Ramos (cell line): ENCODE measurements at regions not wholly inside any gene's neighbourhood (a gene's known extent, or its start where the extent isn't known, plus 50 kb on each side); places are given as distances from the start of the nearest gene placed in this dataset.

ENCODE experiments used
- in situ Hi-C: fragments of 300-500 bp; cut with MboI; formaldehyde crosslinking; loops from one replicate; pipeline ENCODE4 v1.14.3; 2022; ENCODE audit warnings: low sequenced_read_pairs; ENCODE audit not compliant: unreplicated experiment

DNA sequence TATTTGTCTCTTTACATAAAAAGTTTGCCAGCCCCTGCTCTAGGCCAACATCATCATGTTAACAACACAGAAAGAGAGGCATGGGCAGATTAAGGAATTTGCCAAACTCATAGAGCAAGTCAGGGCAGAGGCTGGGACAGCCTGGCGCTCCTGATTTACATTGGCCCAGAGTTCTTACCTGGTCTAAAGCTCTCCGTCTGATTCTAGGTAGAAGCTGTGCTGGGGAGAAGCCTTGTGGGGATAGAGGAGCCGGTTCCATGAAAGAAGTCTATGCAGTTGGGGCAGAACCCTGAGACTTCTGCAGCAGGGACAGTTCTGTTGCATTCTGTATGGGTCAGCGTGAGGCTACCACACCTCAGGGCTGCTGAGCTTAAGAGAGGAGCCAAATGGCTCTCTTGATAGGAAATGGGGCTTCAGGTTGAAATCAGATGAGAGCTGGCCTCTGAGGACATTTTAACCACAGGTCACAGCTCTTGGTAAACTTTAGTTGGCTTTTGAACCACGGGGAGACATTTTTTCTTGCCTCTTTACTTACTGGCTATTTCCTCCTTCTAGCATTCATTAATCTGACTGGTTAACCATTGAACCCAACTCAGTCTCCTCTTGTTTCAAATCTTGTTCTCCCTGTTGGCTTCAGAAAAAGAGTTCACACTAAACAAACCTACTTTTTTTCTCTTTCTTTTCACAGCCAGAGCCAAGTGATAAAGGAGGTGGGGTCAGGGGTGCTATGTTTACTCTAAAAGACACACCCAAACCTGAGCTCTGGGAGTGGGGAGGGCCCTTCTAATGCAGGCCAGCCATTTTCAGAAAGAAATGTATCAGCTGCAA, 250.7 kb downstream of the OPA1 start:
- in situ Hi-C loops: no loop called here

DNA sequence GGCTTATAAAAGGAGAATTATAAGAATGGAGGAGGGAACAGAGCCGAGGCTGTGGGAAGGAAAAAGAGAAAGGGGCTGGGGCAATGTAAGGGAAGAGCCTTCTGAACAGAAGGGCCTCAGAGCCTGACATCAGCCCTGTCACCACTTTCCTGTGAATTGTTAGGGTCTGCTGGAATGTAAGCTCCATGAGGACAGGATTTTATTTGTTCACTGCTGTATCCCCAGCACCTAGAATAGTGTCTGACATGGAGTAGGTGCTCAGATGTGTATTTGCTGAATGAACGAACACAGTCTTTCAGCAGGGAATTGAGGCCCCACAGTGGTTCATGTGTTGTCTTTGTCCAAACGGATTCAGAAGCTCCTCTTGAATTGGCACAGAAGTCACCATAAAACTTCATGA, 251.5 kb downstream of the OPA1 start:
- in situ Hi-C loops: no loop called here

- in situ Hi-C loops: no loop called here
Observed at GRCh38 chr3:193845144-193845543, 252.1 kb downstream of the OPA1 start.

DNA sequence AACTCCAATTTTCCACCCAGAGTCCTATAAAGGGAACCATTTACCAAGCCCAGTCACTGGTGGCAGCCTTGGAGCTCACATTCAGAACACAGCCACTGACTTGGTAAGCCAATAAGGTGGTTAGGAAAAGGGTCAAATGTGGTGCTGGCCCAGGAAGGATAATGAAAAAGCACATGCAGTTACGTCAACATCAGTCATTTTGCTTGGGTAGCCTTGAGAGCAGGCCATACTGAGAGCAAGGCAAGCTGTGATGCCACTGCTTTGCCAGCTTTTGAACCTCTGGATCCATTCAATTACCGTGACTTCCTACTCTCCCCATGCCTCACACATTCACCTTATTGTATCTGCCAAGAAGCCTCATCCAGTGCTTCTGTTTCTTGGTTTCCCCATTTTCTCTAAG, 253.6 kb downstream of the OPA1 start:
- in situ Hi-C loops: no loop called here

- in situ Hi-C loops: no loop called here
Observed at GRCh38 chr3:193847402-193847801, 254.4 kb downstream of the OPA1 start.

DNA sequence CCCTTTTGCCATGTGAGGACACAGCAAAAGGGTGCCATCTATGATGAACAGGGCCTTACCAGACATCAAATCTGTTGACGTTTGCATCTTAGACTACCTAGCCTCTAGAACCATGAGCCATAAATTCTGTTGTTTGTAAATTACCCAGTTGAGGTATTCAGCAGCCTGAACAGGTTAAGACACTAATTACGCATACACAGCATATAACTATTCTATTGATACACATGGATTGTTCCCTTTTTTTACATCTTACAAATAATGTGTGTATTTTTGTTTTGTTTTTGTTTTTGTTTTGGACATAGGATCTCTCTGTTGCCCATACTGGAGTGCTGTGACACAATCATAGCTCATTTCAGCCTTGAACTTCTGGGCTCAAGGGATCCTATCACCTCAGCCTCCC, 255.5 kb downstream of the OPA1 start:
- in situ Hi-C loops: no loop called here

GRCh38 chr3:193850084-193850619, 257.1 kb downstream of the OPA1 start:
- in situ Hi-C loops: no loop called here

DNA sequence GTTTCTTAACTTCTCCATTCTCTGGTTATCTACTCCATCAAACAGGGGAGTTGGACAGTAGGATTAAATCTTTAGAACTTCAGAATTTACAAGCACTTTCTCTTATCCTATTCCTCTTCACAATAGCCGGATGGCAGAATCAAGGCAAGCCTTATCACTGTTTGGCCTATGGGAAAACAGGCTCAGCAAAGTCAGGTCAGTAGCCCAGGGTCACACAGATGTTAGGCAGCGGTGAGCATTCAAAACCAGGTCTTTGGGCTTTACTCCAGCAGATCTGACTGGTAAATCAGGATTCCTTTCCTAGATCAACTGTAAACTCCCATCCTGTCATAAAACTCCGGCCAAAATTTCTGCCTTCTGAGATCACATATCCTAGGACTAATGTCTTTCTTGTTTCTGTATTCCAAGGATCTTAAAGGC, 258.4 kb downstream of the OPA1 start:
- in situ Hi-C loops: no loop called here

DNA sequence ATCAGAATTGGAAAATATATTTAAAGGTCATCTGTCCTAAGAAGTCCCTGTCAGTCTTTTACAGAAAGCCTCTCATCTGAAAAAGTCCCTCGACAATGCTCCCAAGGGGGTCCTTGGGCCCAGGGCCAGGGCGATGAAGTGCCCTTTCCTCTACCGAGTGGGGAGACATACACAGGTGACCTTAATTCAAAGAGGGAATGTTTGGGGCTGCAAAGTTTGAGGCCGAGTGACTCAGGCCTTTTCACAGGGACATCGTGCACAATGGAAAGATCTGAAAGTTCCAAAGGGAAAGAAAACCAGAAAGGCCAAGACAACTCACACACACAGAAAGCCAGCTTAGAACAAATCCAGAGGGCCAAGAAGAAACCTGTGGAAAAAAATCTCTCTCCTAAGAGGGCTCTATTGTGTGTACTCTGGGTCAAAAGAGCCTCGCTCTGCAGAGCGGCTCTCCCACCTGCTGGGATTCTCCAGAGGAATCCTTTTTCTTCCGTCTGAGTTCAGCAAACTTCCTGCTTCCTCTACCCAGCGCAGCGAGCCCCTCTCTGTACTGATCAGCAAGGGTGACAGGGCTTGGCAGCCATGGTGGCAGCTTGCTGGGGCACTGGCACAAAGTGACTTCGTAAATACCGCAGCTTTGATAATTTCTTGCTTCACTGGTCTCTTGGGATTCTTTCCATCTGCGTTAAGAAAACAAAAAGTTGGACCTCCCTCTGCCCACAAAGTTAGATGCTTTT, 259.1 kb downstream of the OPA1 start:
- in situ Hi-C loops: no loop called here

DNA sequence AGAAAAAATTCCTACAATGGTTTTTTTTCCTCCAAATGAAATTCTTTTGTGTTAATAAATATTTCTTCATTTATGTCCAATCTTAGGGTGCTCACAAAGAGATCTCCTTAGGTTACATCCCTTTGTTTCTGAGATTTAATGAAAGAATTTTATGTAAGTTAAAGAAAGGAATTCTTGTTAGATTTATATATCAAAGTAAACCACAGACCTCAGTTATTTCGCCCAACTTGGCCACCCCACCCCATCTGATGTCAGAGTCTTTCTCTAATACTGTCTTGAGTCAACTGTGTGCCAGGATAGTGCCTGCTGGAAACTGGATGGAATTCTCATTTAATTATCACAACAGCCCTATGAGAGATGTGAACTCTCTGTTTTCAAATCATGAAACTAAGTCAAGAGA, 259.9 kb downstream of the OPA1 start:
- in situ Hi-C loops: no loop called here

- in situ Hi-C loops: no loop called here
Observed at GRCh38 chr3:193853511-193854219, 260.7 kb downstream of the OPA1 start.

- in situ Hi-C loops: no loop called here
Observed at GRCh38 chr3:193857996-193858395, 265.0 kb downstream of the OPA1 start.

DNA sequence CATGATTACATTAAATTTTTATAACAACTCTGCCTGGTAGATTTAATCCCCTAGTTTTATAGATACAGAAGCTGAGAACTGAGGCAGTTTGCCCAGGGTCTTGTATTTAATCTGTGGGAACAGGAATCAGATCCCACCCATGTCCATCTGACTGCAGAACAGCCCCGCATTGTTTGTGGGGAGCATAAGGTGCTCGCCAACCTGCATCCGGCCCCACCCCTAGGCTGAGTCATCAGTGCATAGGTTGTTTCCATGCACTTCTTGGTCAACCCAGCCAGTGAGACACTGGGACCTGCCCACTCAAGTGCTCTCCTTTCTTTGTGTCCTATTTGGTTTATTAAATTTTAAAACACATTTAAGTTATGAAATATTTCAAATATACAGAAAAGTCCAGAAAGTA, 266.2 kb downstream of the OPA1 start:
- in situ Hi-C loops: no loop called here

- in situ Hi-C loops: no loop called here
Observed at GRCh38 chr3:193861012-193861411, 268.0 kb downstream of the OPA1 start.

DNA sequence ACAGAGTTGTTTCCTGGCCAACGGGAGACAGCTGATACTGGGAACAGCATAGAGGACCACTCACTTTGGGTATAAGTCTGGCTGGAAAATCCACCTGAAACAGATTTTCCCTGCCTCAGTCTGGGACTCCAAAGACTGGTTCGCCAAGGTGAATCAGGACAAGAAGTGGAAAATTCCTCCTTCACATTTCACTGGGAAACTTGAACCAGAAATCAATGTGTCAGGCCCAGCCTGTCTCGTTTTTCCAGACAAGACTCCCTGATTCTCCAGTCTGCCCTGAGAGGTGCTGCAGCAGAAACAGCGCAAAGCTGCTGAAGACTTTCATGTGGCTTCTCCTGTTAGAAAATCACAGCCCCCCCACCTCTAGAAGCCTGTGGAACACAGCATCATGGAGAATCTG, 269.8 kb downstream of the OPA1 start:
- in situ Hi-C loops: no loop called here

GRCh38 chr3:193863657-193864357, 270.8 kb downstream of the OPA1 start:
- in situ Hi-C loops: no loop called here

GRCh38 chr3:193865339-193865738, 270.6 kb upstream of the HES1 start:
- in situ Hi-C loops: no loop called here

DNA sequence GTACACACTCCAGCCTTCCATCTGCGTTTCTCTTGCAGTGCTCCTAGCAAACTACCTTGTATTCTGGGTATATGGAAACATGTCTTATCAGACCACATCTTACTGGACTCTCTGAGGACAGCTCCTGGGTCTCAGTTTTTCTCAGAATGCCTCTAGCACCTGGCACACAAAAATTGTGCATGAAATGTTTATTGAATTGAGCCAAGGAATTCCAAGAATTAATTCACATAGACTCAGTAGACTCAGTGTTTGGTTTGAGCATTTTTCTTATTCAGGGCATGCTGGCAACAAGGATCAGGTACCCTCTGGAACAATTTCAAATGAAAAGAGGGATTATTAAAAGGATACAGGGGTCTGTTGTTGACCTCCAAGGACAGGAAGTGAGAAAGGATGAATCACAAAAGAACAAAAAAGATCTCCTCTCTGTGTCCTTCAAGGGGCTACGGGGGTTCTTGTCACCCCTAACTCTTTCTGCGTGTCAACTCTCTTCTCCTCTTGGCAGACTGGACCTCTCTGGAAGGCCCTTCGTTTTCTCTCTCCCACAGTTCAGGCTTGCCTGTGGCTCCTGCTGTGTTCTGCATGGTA, 270.0 kb upstream of the HES1 start:
- in situ Hi-C loops: no loop called here

DNA sequence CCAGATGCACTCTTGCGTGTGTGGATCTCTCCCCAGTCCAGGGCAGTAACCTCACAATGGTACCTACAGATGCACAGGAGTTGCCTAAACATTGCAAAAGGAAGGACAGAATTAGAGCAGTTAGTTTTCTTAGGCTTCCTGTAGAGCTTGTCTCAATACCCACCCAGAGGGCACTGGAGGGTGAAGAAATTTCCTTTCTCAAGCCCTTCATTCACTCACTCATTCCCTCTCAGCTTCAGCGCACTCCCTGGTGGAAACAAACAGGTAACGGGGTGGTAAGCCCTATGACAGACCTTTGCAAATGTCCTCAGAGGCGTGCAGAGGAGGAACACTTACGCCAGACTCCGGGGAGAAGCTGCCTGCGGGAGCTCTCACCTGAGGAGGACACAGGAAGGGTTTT, 267.4 kb upstream of the HES1 start:
- in situ Hi-C loops: no loop called here
